Middle frontal gyrus (tissue), 1 donor: ENCODE measurements at regions not wholly inside any gene's neighbourhood (a gene's known extent, or its start where the extent isn't known, plus 50 kb on each side); places are given as distances from the start of the nearest gene placed in this dataset.

Experiments used
- DNase-seq: peaks from one replicate; pipeline ENCODE4 v3.0.0-alpha.2; 2015; ENCODE audit warnings: low spot score; ENCODE audit errors: extremely low spot score

DNA sequence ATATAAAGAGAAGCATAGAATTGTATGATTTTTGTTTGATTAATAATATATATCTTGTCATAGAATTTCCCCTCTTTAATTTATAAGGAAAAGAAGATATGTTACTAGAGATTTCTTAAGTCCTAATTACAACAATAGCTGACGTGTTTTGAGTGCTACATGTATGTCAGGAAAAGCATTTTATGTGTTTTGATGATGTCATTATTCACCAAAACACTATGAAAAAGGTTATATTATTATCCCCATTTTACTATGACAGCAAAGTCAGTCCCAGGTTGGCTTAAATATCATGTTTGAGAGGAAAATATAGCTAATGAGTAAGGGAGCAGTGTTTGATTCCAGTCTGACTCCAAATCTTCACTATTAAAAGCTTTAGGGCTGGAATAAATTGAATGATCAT lies 428.4 kb upstream of the GOLIM4 start:
- DNase-seq, result no peak

DNA sequence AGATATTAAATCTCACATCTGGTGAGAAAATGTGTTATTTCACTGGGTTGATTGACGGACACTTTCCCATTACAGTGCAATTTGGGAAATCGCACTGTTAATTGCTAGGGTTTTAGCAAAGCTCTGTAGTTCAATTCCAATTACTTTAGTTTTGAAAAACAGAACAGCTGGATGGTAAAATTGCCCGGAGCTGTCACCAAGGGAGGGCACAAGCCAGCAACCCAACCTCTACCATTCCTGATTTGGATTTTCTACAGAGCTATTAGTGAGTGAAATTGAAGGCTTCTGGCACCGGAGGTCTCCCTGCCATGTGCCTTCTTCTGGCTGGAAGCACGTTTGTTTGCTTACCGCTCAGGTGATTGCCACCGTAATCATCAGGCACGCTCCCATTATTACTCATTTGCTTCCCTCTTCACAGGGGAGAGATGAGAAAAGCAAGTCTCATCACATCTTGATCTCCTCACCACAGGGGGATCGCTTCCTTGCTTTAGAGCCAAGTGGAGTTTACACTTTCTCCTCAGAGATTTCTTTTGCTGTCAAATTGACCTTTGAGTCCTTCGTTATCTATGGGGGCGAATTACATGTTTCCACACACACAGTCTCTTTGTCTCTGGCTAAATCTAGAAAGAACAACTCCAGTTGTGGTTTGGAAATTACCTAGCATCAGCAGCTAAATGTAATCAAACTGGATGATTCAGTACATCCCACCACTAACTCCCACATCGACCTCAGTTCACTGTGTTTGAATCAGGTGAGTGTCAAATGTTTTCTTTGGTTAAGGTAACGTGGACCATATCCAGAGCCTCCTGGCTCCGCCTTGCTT lies 421.7 kb upstream of the GOLIM4 start:
- no peak for DNase-seq

DNA sequence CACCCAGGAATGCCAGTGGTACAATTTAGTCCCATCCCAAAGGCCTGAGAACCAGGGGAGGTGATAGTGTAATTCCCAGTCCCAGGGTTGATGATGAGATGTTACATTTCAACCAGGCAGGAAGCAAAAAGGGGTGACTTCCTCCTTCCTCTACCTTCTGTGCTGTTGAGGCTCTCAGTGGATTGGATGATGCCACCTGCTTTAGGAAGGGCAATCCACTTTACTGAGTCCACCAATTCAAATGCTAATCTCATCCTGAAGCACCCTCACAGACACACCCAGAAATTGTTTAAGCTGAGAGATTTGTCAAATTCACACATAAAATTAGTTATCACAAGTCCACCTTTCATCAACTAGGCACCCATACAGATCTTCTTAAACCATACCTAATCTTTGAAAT lies 418.5 kb upstream of the GOLIM4 start:
- DNase-seq, result no peak

DNA sequence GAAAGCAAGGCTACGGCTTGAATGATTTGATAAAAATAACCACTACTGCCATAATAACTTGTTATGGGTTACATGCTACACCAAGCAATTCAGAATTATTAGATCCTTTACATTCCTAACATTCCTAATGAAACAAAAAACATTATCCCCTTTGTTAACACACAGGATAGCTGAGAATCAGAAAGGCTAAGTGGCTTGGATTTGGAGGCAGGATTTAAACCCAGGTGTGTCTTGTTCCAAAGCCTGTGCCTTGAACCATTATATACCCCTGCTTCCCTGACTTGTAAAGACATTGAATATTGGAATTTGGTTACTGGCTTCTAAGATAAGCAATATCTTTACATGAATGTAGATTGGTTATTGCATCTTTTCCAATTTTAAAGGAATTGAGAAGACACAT lies 417.1 kb upstream of the GOLIM4 start:
- no peak for DNase-seq

DNA sequence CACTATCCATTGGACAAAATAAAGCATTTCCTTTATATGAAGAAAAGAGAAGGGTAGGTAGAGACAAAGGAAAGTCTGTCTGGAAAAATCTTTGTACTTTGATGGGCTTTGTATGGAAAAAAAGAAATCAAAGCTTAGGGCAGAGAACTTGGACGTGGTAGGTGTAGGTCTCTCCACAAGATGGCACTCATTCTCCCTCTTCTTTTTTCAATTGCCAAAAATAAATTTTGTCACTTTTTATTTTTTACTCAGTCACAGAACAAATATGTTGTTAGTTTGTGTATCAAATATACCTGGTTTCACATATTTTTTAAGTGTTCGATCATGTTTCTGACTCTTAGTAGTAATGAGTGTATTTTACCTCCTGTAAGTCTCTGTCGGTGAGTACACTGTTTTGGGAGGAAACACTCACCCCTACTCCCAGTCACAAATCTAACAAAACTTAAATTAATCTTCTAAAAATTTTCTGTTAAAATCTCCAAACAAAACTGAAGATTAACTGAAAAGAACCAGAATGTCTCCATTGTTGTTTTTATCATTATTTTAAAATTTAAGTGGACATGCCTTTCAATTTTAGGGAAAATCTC lies 415.8 kb upstream of the GOLIM4 start:
- DNase-seq, result no peak

DNA sequence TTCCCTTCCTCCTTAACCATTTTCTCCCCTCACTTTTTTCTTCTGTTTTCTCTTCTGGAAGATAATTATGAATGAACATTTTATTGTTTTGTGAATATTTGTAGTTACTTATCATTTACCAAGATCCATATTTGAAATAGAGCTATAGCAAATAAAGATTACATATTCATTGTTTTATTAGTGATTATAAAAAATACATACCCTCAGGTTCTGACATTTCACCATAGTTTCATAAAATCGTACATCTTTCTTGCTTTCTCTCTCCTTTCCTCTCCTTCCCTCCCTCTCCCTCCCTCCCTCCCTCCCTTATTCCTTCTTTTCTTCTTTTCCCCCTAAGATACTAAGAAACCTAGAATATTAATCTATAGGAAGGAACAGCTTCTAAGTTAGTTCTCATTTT lies 410.9 kb upstream of the GOLIM4 start:
- no peak for DNase-seq

DNA sequence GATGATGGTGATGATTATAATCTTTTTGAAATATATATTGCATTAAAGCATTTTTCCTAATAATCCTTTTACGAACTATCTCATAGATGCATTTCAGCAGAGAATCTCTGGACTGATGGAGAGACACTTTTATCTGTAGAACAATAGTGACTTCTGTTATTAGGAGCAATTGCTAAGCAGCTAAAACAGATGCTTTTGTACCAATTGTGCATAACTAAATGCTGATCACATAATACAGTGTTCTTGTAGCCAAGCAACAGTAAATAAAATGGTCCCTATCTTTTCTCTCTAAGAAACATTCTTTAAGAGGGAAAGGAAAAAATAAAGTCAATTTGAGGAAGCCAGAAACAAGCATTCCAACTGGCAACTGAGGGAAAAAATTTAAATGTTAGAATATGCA lies 405.8 kb upstream of the GOLIM4 start:
- DNase-seq, result no peak

DNA sequence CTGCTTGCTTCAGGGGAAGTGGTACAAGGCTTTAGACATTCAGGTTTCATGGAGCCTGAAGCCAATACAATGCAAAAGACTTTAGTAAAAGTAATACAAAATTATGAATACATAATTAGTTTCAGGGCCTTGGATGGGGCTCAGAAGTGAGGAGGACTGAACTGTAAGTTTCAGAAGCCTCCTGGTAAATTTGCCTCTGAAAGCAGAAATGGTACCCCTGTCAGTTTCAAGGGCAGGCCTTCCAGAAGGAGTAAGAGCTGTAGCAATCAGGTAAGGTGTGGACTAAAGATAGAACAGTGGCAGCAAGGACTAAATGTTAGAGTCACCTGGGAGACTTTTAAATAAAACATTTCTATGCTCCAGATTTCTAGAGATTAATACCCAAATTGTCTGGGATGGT lies 402.5 kb upstream of the GOLIM4 start:
- DNase-seq, result no peak

DNA sequence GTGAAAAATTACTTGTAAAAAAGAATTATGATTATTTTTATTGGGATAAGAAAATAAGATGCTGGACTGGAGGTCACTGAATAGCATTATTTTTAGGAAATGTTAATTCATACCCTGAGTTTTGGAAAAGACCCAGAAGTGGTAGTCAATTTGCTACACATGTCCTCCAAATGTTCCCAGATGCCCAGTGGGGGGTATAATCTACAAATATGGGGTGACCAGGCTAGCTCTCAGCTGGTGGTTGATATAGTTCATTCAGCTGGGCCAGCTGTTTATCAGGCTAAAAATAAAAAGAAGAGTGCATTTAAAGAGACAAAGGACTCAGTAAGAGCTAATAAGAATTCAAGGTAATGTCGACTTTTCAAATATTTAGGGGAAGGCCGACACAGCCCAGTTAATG lies 402.0 kb upstream of the GOLIM4 start:
- no peak for DNase-seq

DNA sequence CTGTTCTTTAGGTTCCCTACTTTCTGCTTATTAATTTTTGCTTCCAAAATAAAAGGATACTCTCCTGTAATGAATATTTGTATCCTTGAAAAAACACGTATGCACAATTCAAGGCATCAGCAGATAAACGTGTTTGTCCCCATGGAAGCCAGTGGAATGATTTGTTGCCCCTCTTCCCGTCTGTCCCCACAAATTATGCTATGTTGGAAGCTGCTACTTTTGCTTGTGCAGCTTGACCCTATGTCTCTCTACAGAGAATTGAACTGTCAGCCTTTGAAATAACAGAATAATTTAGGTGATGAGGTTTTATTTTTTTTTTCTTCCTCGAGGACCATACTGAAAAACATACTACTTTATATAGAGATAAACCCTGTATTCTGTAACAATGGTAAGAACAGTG lies 401.5 kb upstream of the GOLIM4 start:
- DNase-seq, result no peak

DNA sequence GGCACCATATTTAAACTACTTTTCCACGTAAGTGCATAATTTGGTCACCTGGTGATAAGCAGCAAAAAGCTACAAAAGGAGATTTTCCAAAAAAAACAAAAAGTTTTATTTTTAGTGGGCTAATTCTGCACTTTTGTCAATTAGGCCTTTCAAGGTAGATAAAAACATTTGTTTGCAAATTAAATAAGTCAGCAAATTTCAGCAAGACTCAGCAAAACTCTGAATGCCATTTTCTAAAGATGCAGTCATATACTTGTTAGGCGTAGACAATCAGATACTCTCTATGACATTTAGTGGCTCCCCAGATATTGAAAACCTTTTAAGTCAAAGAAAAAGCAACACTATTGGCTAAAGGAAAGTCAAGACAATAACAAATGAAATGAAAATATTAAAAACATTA lies 400.2 kb upstream of the GOLIM4 start:
- DNase-seq, result no peak

DNA sequence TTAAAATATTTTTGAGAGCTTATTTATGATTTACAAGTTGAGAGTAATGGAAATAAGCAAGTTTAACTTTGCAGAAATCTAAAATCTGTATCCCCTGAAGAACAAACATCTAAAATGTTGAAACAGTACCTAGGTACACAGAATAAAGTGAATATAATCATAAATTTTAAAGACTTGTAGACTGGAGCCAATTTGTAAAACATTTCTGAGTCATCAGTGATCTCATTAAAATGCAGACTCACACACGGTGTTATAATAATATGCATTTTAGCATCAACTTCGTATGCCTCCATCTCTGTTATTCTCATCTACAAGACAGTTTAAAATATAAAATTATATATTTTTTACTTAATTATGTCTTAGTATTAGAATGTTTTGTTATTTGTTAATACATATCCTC lies 399.5 kb upstream of the GOLIM4 start:
- DNase-seq, result no peak

DNA sequence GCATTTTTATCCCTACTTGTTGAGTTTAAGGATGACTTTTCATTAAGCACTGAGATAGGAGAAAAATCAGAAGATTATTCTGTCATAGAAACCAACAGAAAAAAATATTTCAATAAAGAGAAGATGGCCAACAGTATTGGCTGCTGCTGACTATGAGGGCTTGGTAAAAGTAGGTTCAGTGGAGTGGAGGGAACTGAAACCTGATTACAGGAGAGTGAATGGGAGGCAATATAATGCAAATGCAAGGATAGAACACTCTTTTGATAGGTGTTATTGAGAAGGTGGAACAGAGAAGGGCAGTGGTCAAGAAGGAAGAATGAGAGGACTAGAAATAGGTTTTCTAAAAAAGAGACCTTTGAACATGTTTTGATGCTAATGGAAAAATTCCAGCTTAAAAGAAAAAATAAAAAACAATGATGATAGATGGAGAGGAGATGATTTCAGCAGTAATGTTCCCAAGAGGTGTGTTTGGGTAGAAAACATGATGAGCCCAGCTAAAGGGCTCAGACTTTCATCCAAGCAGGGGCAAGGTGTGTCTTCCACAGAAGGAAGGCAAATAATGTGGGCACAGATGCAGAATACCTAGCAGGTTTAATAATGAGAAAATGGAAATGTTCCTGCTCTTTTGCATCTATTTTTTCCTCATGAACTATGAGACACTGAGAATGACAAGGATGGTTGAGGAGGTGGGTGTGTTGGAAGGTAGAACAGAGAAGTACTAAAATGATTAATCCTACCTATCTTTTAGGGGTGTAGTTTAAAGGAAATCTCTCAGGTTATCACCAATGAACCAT lies 397.9 kb upstream of the GOLIM4 start:
- DNase-seq, result no peak

DNA sequence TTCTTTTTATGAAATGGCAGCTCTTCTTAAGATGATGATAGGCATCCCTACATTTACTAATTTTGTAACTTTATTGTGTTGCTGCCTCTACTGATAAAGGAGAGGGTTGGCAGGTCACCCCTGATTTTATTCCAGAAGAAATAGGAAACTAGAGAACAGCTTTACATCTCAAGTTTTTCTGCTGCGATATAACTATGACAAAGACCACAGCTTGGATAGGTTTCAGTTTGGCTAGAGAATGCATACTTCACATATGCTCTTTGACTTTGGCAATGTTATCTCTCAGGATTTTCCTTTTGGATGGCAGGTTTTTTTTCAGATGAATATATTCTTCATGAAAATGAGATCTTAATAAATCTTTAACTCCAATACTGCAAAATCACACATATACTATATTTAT lies 395.3 kb upstream of the GOLIM4 start:
- no peak for DNase-seq

DNA sequence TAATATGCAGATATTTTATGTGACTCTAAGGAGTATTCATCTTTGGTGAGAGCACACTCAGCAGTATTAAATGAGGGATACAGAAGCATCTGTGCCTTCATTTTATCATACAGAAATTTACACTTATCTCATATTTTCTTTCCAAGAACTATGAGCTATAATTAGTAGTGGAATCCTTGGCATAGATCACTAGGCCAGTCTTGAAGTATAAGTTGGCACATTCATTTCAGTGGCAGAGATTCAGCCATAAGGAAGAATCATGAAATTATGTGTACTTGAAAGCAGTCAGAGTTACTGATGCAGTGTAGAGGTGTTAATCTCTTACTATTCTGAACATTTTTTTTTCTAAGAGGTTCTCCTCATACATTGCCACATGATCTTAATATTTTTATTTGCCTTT lies 393.6 kb upstream of the GOLIM4 start:
- DNase-seq, result no peak

DNA sequence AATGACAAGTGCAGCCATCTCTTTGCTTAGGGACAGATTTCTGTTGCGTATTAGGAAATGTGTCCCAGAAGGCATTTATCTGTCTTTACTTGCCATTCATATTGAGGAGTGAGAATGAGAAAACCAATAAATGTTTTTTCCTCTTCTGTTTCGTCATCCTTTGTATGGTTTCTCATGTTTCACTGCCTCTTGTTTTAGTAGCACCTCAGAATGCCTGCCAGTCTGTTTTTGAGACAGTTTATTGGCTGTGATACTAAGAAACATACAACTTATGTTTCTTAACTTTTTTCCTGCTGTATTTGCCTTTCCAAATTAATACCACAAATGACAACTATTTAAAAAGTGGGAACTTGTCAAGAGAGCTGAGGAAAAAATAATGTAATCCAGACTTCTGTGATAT lies 390.2 kb upstream of the GOLIM4 start:
- no peak for DNase-seq

DNA sequence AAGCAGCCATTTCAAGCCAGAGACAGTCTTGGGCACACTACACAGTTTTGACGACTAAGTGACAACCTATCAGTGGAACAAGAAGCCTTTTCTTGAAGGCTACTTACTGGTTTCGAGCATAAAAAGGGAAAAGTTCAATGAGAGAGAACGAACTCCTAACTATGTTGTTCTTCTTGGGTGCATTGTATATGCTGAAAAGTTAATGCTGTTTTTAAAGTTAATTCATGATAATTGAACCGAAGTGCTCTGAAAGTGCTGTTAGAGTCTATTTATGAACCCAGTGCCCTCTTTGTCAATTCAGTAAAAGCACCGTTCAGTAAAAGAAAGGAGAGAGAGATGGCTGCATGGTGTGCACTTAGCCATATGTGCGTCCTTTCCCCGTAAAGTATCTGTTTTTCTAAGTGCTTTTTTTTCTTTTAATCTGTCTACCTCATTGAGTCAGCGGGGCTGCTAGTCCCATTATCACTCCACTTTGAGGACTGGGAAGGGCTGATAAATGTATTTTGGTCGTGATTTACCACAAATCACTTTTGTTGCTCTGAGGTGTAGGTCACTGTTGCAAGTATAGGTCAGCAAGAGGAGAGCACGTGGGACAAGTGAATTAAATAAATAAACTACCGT lies 380.7 kb upstream of the GOLIM4 start:
- DNase-seq, result no peak

DNA sequence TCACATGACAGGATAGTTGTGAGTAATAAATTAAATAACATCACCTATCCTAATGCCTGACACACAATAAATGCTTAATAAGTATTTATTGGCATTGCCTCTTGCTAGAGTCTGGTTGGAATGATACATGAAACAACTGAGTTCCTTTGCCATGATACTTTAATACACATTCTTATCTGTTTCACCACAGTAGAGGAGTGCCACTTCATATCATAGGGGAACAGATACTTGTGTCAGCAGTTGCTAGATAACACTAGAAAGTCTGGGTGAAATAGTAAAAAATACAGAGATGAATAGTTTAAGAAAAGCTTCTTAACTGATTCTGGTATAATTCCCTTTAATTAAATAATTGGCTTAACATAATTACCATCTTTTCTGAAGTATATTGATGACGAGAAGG lies 380.0 kb upstream of the GOLIM4 start:
- DNase-seq, result no peak

DNA sequence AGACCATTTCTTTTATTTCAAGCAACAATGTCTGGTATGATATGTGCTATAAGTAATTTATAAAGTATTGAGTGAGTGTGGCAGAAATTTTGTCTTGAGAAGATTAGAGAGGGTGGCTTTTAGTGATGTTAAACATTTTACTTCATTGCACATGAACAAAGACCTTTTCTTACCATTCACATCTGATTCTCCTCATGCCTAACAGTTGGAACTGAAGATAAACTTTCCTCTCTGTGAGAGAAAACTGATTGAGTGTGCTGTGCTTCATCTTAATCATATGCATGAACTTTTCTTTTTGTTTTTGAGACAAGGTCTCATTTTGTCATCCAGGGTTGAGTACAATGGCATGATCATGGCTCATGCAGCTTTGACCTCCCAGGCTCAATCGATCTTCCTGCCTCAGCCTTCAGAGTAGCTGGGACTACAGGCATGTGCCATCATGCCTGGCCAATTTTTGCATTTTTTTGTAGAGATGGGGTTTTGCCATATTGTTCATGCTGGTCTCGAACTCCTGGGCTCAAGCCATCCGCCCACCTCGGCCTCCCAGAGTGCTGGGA lies 377.7 kb upstream of the GOLIM4 start:
- no peak for DNase-seq

DNA sequence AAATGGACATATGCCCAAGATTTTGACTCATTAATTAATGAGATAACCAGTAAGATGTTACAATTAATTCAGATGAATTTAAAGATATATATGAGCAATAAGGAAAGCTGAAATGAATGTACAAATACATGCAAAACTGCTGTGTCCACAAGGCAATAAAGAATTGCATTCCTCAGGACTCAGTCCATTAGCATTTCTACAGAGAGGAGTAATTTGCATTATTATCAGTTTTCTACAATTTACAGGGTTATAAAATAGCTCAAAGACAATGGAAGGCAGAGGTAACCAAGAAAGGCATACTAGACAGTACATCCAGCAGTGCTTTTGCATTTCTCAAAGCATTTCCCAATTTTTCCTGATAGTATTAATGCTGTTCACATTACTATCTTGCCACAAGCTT lies 377.1 kb upstream of the GOLIM4 start:
- DNase-seq, result no peak

DNA sequence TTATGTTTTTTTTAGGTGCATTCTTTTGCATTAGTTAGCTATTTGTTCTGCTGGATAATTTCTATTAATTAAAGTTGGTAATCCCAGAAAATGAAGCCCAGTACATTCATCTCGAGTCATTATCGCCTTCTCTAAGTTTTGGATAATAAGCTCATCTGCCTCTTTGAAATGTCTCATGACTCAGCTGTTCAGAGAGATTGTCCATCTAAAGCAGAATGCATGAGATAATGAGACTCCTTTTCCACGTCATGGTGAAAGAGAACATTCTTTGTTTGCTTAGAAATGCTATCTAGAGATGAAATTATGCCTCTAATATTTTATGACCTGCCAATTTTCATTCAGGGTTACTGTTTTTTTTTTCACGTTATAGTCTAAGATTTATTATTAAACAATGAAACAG lies 374.7 kb upstream of the GOLIM4 start:
- DNase-seq, result no peak

DNA sequence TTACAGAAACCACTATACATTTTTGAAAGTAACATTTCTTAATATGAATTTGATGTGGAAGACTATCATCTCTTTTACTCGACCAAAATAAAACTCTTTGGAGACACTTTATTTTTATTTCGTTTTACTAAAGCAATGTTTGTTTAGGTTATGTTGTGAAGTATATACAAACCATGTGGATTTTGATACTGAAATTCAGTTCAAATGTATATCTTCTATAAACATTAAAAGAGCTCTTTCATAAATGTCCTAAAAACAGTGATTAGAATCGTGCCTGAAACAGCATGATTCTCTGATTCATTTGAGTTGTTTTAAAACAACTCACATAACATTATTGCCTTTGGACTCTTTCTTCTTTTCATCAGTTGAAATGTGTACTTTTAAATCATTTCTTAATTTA lies 373.7 kb upstream of the GOLIM4 start:
- DNase-seq, result no peak
